GM12878 (cell line): ENCODE measurements at regions not wholly inside any gene's neighbourhood (a gene's known extent, or its start where the extent isn't known, plus 50 kb on each side); places are given as distances from the start of the nearest gene placed in this dataset.

ENCODE experiments used
- ATAC-seq: fragments of 200-7000 bp; cut with Tn5 transposase; 3 replicates; pipeline ENCODE4 v1.9.1; 2020; ENCODE audit warnings: mild to moderate bottlenecking, moderate library complexity
- BruUV-seq: library from RNA; stranded (reverse); fragments of 400-500 nt; replicated peaks from 2 replicates; lab custom pipeline; 2021; lab: Mats Ljungman, UMichigan
- CTCF ChIA-PET: fragments of 300-600 bp; sonication (Branson Sonifier 250); formaldehyde crosslinking; extraction: SDS; loops from one replicate; lab custom pipeline; 2021; ENCODE audit warnings: inconsistent platforms; lab: Yijun Ruan, JAX
- POLR2A ChIA-PET: fragments of 350-600 bp; formaldehyde crosslinking; extraction: SDS; loops from one replicate; lab custom pipeline; 2021; ENCODE audit warnings: inconsistent platforms; lab: Charles Lee
- RAD21 ChIA-PET: fragments of 300-600 bp; sonication (Branson Sonifier 250); formaldehyde crosslinking; loops from one replicate; lab custom pipeline; 2023; ENCODE audit warnings: antibody characterized with exemption; ENCODE audit not compliant: unreplicated experiment; lab: Charles Lee
- SMC1A ChIA-PET: fragments of 300-600 bp; sonication (Branson Sonifier 250); formaldehyde crosslinking; loops from one replicate; lab custom pipeline; 2023; ENCODE audit not compliant: unreplicated experiment, uncharacterized antibody; lab: Charles Lee
- DNase-seq: peaks from one replicate; pipeline ENCODE4 v3.0.0-alpha.2; 2011; ENCODE audit warnings: low read depth, low spot score
- FAIRE-seq: peaks from 3 replicates; lab custom pipeline; 2011; peaks lifted over from hg19 to GRCh38; lab: Jason Lieb, UNC
- H2AFZ ChIP-seq: 2 replicates; pipeline ENCODE4 v1.6.0; 2011; ENCODE audit warnings: low read depth, low read length, control low read depth; ENCODE audit not compliant: control insufficient read depth
- H3K27ac ChIP-seq: 2 replicates; pipeline ENCODE4 v1.5.1; 2011; ENCODE audit warnings: control low read depth; ENCODE audit not compliant: control insufficient read depth, insufficient read depth
- H3K27me3 ChIP-seq, 2 experiments: replicated peaks in 1 of 2; 2 replicates each; pipeline versions ENCODE4 v1.6.0 to v1.6.1; 2011; ENCODE audit warnings: low read length in 1 of 2; ENCODE audit not compliant: control insufficient read depth in 2 of 2, insufficient read depth in 2 of 2
- H3K36me3 ChIP-seq, 2 experiments: 2 replicates each; pipeline ENCODE4 v1.5.1; 2011; ENCODE audit warnings: low read length in 1 of 2; ENCODE audit not compliant: control insufficient read depth in 2 of 2, insufficient read depth in 2 of 2
- H3K4me1 ChIP-seq: 2 replicates; pipeline ENCODE4 v1.6.1; 2011; ENCODE audit warnings: mild to moderate bottlenecking, low read length, moderate library complexity, mixed read lengths; ENCODE audit not compliant: control insufficient read depth, insufficient read depth
- H3K4me2 ChIP-seq: 2 replicates; pipeline ENCODE4 v1.6.0; 2011; ENCODE audit warnings: control low read depth; ENCODE audit not compliant: control insufficient read depth, insufficient read depth
- H3K4me3 ChIP-seq: fragments of 200-600 bp; sonication (generic); 2 replicates; pipeline ENCODE4 v1.5.1; 2016
- H3K79me2 ChIP-seq: 2 replicates; pipeline ENCODE4 v1.6.0; 2011; ENCODE audit warnings: low read length; ENCODE audit not compliant: control insufficient read depth, insufficient read depth
- H3K9ac ChIP-seq: 2 replicates; pipeline ENCODE4 v1.8.0; 2011; ENCODE audit warnings: low read length, control low read depth, mixed read lengths; ENCODE audit not compliant: control insufficient read depth, insufficient read depth
- H3K9me3 ChIP-seq: replicated peaks from 3 replicates; pipeline ENCODE4 v1.5.1; 2011; ENCODE audit warnings: mild to moderate bottlenecking, low read length; ENCODE audit not compliant: control insufficient read depth, insufficient read depth
- H4K20me1 ChIP-seq: 2 replicates; pipeline ENCODE4 v1.6.0; 2011; ENCODE audit not compliant: control insufficient read depth, insufficient read depth
- BCLAF1 ChIP-seq: fragments of 450-650 bp; IDR thresholded peaks from 2 replicates; pipeline ENCODE4 v1.6.1; 2017; ENCODE audit warnings: antibody characterized with exemption, mild to moderate bottlenecking, moderate library complexity
- BMI1 ChIP-seq: fragments of 450-650 bp; IDR thresholded peaks from 2 replicates; pipeline ENCODE4 v1.6.1; 2016; ENCODE audit warnings: mild to moderate bottlenecking, moderate library complexity, borderline replicate concordance
- BRCA1 ChIP-seq: IDR thresholded peaks from 2 replicates; pipeline ENCODE4 v1.6.1; 2011; ENCODE audit warnings: low read depth, low read length, improper control_type of control experiment
- CBFB ChIP-seq: IDR thresholded peaks from 2 replicates; pipeline ENCODE4 v1.6.1; 2016; ENCODE audit warnings: antibody characterized with exemption, low read depth
- CREB1 ChIP-seq: IDR thresholded peaks from 2 replicates; pipeline ENCODE4 v1.6.1; 2012; ENCODE audit warnings: low read depth, mild to moderate bottlenecking, inconsistent platforms
- E2F8 ChIP-seq: fragments of 450-650 bp; IDR thresholded peaks from 2 replicates; pipeline ENCODE4 v1.6.1; 2018; ENCODE audit warnings: mild to moderate bottlenecking, low read depth, moderate library complexity; ENCODE audit not compliant: partially characterized antibody
- LARP7 ChIP-seq: fragments of 450-650 bp; IDR thresholded peaks from 2 replicates; pipeline ENCODE4 v1.6.1; 2017; ENCODE audit warnings: mild to moderate bottlenecking
- MAX ChIP-seq: IDR thresholded peaks from 2 replicates; pipeline ENCODE4 v1.6.1; 2012; ENCODE audit warnings: low read depth, low read length, improper control_type of control experiment
- NFXL1 ChIP-seq: fragments of 450-650 bp; IDR thresholded peaks from 2 replicates; pipeline ENCODE4 v1.6.1; 2017; ENCODE audit warnings: antibody characterized with exemption, mild to moderate bottlenecking, borderline replicate concordance
- NFYA ChIP-seq: IDR thresholded peaks from 2 replicates; pipeline ENCODE4 v1.6.1; 2011; ENCODE audit warnings: low read depth, mild to moderate bottlenecking, low read length, improper control_type of control experiment, borderline replicate concordance
- NR2F1 ChIP-seq: fragments of 450-650 bp; conservative IDR thresholded peaks from 2 replicates; pipeline ENCODE4 v1.6.1; 2017; ENCODE audit warnings: mild to moderate bottlenecking
- RAD21 ChIP-seq: IDR thresholded peaks from 2 replicates; pipeline ENCODE4 v1.6.1; 2011; ENCODE audit warnings: mild to moderate bottlenecking, low read depth, low read length, moderate library complexity; ENCODE audit not compliant: insufficient read depth
- RB1 ChIP-seq: fragments of 450-650 bp; formaldehyde crosslinking; IDR thresholded peaks from 2 replicates; pipeline ENCODE4 v1.6.1; 2017; ENCODE audit warnings: mild to moderate bottlenecking, borderline replicate concordance
- RFX5 ChIP-seq: IDR thresholded peaks from 2 replicates; pipeline ENCODE4 v1.6.1; 2011; ENCODE audit warnings: low read depth, low read length, improper control_type of control experiment
- ZNF24 ChIP-seq: fragments of 450-650 bp; IDR thresholded peaks from 2 replicates; pipeline ENCODE4 v1.6.1; 2017; ENCODE audit warnings: antibody characterized with exemption, mild to moderate bottlenecking
- ZNF384 ChIP-seq: IDR thresholded peaks from 2 replicates; pipeline ENCODE4 v1.6.1; 2012; ENCODE audit warnings: low read depth, mild to moderate bottlenecking, low read length, improper control_type of control experiment, borderline replicate concordance
- WGBS: methylation state at CpG from one replicate; pipeline ENCODE4 v1.1.6; 2016; ENCODE audit warnings: low lambda C conversion rate; ENCODE audit not compliant: insufficient replicate concordance, insufficient coverage; ENCODE audit errors: missing lambda C conversion rate; 5-methylcytosine and 5-hydroxymethylcytosine counted together
- in situ Hi-C: fragments of 300-500 bp; cut with MboI; formaldehyde crosslinking; loops from 9 replicates; pipeline ENCODE4 v1.14.3; 2018; ENCODE audit warnings: mixed read lengths
- intact Hi-C: fragments of 100-400 bp; cut with micrococcal nuclease; formaldehyde crosslinking; loops from one replicate; pipeline ENCODE4 v1.14.2; 2022; ENCODE audit not compliant: unreplicated experiment
- TF ChIP-seq, protein P1 (sequence below): fragments of 450-650 bp; IDR thresholded peaks from 2 replicates; pipeline ENCODE4 v1.6.1; 2017; ENCODE audit warnings: mild to moderate bottlenecking, moderate library complexity

DNA sequence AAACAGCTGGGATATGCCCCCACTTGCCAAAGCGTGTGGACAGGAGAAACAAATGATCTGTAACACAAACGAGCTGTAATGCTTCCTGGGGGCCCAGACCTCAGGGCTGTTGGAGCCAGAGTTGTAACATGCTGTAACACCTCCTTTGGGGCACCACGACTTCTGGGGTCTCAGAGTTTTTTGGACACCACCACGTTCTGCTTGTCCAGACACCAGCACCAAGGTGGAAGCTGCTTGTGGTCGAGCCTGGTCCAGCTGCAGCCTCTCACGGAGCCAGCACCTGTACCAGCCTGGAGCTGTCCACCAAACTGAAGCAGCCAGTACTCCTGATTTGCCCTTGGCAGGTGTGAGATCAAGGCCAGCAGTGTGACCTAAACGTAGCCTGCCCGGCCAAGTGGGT, 879.4 kb downstream of the SLC6A15 start:
- no peaks in the 10 kb centered on the region for H3K79me2 ChIP-seq
- ChIA-PET RAD21 (no interaction called here), SMC1A (no interaction called here), CTCF (interaction anchor here (0.6 kb wide), 1 partner anchor 111 kb away, joined by 4 read pairs; no protein-coding TSS in a partner anchor), POLR2A (no interaction called here)
- FAIRE-seq, result no peak
- no TSS peak for BruUV-seq
- no peaks in the 10 kb centered on the region for H4K20me1 ChIP-seq
- DNase-seq, result no peak
- H3K9ac ChIP-seq, result no peak overlapping the region
- 20% methylated on average over 8 of the region's 8 CpGs for WGBS
- no peak overlapping the region for H3K4me2 ChIP-seq
- H3K27me3 ChIP-seq, result no peaks in the 10 kb centered on the region
- H3K4me3 ChIP-seq, result no peak overlapping the region
- H3K9me3 ChIP-seq, result no peaks in the 10 kb centered on the region
- ATAC-seq, result no peak
- H2AFZ ChIP-seq, result no peak overlapping the region
- H3K27ac ChIP-seq, result no peak overlapping the region
- in situ Hi-C loops, result no loop called here
- no peaks in the 10 kb centered on the region for H3K4me1 ChIP-seq
- H3K36me3 ChIP-seq, result no peaks in the 10 kb centered on the region
- intact Hi-C loops, result no loop called here
- no peak for TF ChIP-seq LARP7
- TF ChIP-seq RB1, result no peak
- no peak for TF ChIP-seq MAX
- TF ChIP-seq RFX5, result no peak
- TF ChIP-seq ZNF384, result no peak
- TF ChIP-seq NFXL1, result no peak
- no peak for TF ChIP-seq NR2F1
- TF ChIP-seq CREB1, result no peak
- TF ChIP-seq E2F8, result no peak
- TF ChIP-seq, protein P1, sequence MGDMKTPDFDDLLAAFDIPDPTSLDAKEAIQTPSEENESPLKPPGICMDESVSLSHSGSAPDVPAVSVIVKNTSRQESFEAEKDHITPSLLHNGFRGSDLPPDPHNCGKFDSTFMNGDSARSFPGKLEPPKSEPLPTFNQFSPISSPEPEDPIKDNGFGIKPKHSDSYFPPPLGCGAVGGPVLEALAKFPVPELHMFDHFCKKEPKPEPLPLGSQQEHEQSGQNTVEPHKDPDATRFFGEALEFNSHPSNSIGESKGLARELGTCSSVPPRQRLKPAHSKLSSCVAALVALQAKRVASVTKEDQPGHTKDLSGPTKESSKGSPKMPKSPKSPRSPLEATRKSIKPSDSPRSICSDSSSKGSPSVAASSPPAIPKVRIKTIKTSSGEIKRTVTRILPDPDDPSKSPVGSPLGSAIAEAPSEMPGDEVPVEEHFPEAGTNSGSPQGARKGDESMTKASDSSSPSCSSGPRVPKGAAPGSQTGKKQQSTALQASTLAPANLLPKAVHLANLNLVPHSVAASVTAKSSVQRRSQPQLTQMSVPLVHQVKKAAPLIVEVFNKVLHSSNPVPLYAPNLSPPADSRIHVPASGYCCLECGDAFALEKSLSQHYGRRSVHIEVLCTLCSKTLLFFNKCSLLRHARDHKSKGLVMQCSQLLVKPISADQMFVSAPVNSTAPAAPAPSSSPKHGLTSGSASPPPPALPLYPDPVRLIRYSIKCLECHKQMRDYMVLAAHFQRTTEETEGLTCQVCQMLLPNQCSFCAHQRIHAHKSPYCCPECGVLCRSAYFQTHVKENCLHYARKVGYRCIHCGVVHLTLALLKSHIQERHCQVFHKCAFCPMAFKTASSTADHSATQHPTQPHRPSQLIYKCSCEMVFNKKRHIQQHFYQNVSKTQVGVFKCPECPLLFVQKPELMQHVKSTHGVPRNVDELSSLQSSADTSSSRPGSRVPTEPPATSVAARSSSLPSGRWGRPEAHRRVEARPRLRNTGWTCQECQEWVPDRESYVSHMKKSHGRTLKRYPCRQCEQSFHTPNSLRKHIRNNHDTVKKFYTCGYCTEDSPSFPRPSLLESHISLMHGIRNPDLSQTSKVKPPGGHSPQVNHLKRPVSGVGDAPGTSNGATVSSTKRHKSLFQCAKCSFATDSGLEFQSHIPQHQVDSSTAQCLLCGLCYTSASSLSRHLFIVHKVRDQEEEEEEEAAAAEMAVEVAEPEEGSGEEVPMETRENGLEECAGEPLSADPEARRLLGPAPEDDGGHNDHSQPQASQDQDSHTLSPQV, result no peak
- TF ChIP-seq RAD21, result no peak
- TF ChIP-seq BMI1, result no peak
- no peak for TF ChIP-seq CBFB
- no peak for TF ChIP-seq BCLAF1
- TF ChIP-seq ZNF24, result no peak
- TF ChIP-seq NFYA, result no peak
- no peak for TF ChIP-seq BRCA1
